H9 (cell line): ENCODE measurements at regions not wholly inside any gene's neighbourhood (a gene's known extent, or its start where the extent isn't known, plus 50 kb on each side); places are given as distances from the start of the nearest gene placed in this dataset.

Experiments used
- DNase-seq: peaks from one replicate; pipeline ENCODE4 v3.0.0-alpha.2; 2017
- H2AFZ ChIP-seq: one replicate; pipeline ENCODE4 v1.6.1; 2013; ENCODE audit warnings: mild to moderate bottlenecking, low read length, control low read depth, moderate library complexity
- H2AK5ac ChIP-seq: 2 replicates; pipeline ENCODE4 v1.6.1; 2013; ENCODE audit warnings: low read length, control low read depth, mixed read lengths; ENCODE audit not compliant: insufficient read length
- H2BK120ac ChIP-seq: one replicate; pipeline ENCODE4 v1.6.1; 2013; ENCODE audit warnings: low read depth, mild to moderate bottlenecking, low read length, control low read depth, inconsistent platforms; ENCODE audit not compliant: poor library complexity, severe bottlenecking
- H2BK12ac ChIP-seq: 2 replicates; pipeline ENCODE4 v1.6.1; 2013; ENCODE audit warnings: low read length, control low read depth, mixed read lengths, low read depth; ENCODE audit not compliant: insufficient read length
- H2BK15ac ChIP-seq: 2 replicates; pipeline ENCODE4 v1.6.1; 2013; ENCODE audit warnings: low read depth, low read length, control low read depth
- H2BK20ac ChIP-seq: one replicate; pipeline ENCODE4 v1.6.1; 2013; ENCODE audit warnings: low read depth, mild to moderate bottlenecking, low read length, control low read depth, inconsistent platforms; ENCODE audit not compliant: poor library complexity, severe bottlenecking
- H2BK5ac ChIP-seq: 2 replicates; pipeline ENCODE4 v1.6.1; 2013; ENCODE audit warnings: low read length, control low read depth, mixed read lengths; ENCODE audit not compliant: insufficient read length
- H3K14ac ChIP-seq: 2 replicates; pipeline ENCODE4 v1.6.1; 2013; ENCODE audit warnings: low read length, control low read depth; ENCODE audit not compliant: insufficient read depth
- H3K18ac ChIP-seq: 2 replicates; pipeline ENCODE4 v1.6.1; 2013; ENCODE audit warnings: low read depth, mild to moderate bottlenecking, mixed read lengths, low read length, control low read depth; ENCODE audit not compliant: insufficient read length
- H3K23ac ChIP-seq: 2 replicates; pipeline ENCODE4 v1.6.1; 2013; ENCODE audit warnings: low read length, control low read depth, mixed read lengths, low read depth; ENCODE audit not compliant: insufficient read length
- H3K23me2 ChIP-seq: 2 replicates; pipeline ENCODE4 v1.6.1; 2013; ENCODE audit warnings: low read depth, mild to moderate bottlenecking, mixed read lengths, low read length, control low read depth; ENCODE audit not compliant: insufficient read length, poor library complexity, severe bottlenecking
- H3K27ac ChIP-seq: 2 replicates; pipeline ENCODE4 v1.5.1; 2013; ENCODE audit warnings: low read length, control low read depth, mixed read lengths, low read depth; ENCODE audit not compliant: insufficient read length
- H3K27me3 ChIP-seq: 2 replicates; pipeline ENCODE4 v1.6.1; 2013; ENCODE audit warnings: low read length, control low read depth, inconsistent platforms; ENCODE audit not compliant: insufficient read depth
- H3K4ac ChIP-seq: 2 replicates; pipeline ENCODE4 v1.6.1; 2013; ENCODE audit warnings: low read depth, mild to moderate bottlenecking, control low read depth, inconsistent platforms, low read length, moderate library complexity
- H3K4me1 ChIP-seq: 2 replicates; pipeline ENCODE4 v1.6.1; 2013; ENCODE audit warnings: low read length, control low read depth, inconsistent platforms; ENCODE audit not compliant: insufficient read depth
- H3K4me2 ChIP-seq: 2 replicates; pipeline ENCODE4 v1.6.1; 2013; ENCODE audit warnings: low read length, control low read depth, mixed read lengths; ENCODE audit not compliant: insufficient read length, insufficient read depth
- H3K56ac ChIP-seq: 2 replicates; pipeline ENCODE4 v1.6.1; 2013; ENCODE audit warnings: low read depth, mild to moderate bottlenecking, mixed read lengths, low read length, control low read depth; ENCODE audit not compliant: insufficient read length
- H3K79me1 ChIP-seq: 2 replicates; pipeline ENCODE4 v1.6.1; 2013; ENCODE audit warnings: low read depth, mild to moderate bottlenecking, moderate library complexity, low read length, control low read depth, inconsistent platforms; ENCODE audit not compliant: insufficient read depth, poor library complexity, severe bottlenecking
- H3K79me2 ChIP-seq: 2 replicates; pipeline ENCODE4 v1.6.1; 2013; ENCODE audit warnings: low read length, control low read depth, inconsistent platforms; ENCODE audit not compliant: insufficient read depth
- H3K9ac ChIP-seq: 2 replicates; pipeline ENCODE4 v1.6.1; 2013; ENCODE audit warnings: low read length, control low read depth, mixed read lengths; ENCODE audit not compliant: insufficient read length; ENCODE audit errors: extremely low read depth
- H3K9me3 ChIP-seq: one replicate; pipeline ENCODE4 v1.6.1; 2013; ENCODE audit warnings: low read depth, low read length, inconsistent platforms; ENCODE audit not compliant: control insufficient read depth
- H3T11ph ChIP-seq: one replicate; pipeline ENCODE4 v1.6.1; 2013; ENCODE audit warnings: mild to moderate bottlenecking, low read length, control low read depth, inconsistent platforms
- H4K20me1 ChIP-seq: one replicate; pipeline ENCODE4 v1.6.1; 2013; ENCODE audit not compliant: control insufficient read depth, insufficient read length, insufficient read depth
- H4K5ac ChIP-seq: 2 replicates; pipeline ENCODE4 v1.6.1; 2013; ENCODE audit warnings: low read depth, mild to moderate bottlenecking, mixed read lengths, low read length, control low read depth; ENCODE audit not compliant: insufficient read length
- H4K8ac ChIP-seq: replicated peaks from 2 replicates; pipeline ENCODE4 v1.6.1; 2013; ENCODE audit warnings: low read length, control low read depth, mixed read lengths, low read depth; ENCODE audit not compliant: insufficient read length
- H4K91ac ChIP-seq: 2 replicates; pipeline ENCODE4 v1.6.1; 2013; ENCODE audit warnings: low read depth, mild to moderate bottlenecking, moderate library complexity, mixed read lengths, low read length, control low read depth; ENCODE audit not compliant: insufficient read length
- H3K27ac Mint-ChIP-seq, 3 experiments: 2 replicates in 2 of 3; 3 replicates in 1 of 3; pipeline ENCODE4 v1.8.0; 2020 to 2021; ENCODE audit warnings: mixed read lengths in 3 of 3, mild to moderate bottlenecking in 1 of 3, moderate library complexity in 1 of 3
- H3K27me3 Mint-ChIP-seq: 2 replicates; pipeline ENCODE4 v1.8.0; 2021; ENCODE audit warnings: low read depth, mild to moderate bottlenecking, moderate library complexity, mixed read lengths
- H3K36me3 Mint-ChIP-seq, 3 experiments: 2 replicates in 2 of 3; 3 replicates in 1 of 3; pipeline ENCODE4 v1.8.0; 2020 to 2021; ENCODE audit warnings: low read depth in 3 of 3, mixed read lengths in 3 of 3; ENCODE audit not compliant: insufficient read depth in 1 of 3
- H3K4me1 Mint-ChIP-seq, 2 experiments: 2 replicates each; pipeline ENCODE4 v1.8.0; 2020; ENCODE audit warnings: mixed read lengths in 2 of 2
- H3K4me3 Mint-ChIP-seq, 2 experiments: 2 replicates in 1 of 2; 3 replicates in 1 of 2; pipeline ENCODE4 v1.8.0; 2020 to 2021; ENCODE audit warnings: mild to moderate bottlenecking in 2 of 2, mixed read lengths in 2 of 2, moderate library complexity in 1 of 2
- H3K9me3 Mint-ChIP-seq, 2 experiments: 2 replicates in 1 of 2; 3 replicates in 1 of 2; pipeline ENCODE4 v1.8.0; 2020; ENCODE audit warnings: mild to moderate bottlenecking in 2 of 2, mixed read lengths in 2 of 2, moderate library complexity in 1 of 2
- WGBS: extraction: QIAGEN DNeasy Blood & Tissue Kit; methylation state at CpG from one replicate; pipeline ENCODE4 v1.1.7; 2013; ENCODE audit warnings: missing lambda C conversion rate, low lambda C conversion rate, mixed read lengths; ENCODE audit not compliant: insufficient read length; ENCODE audit errors: extremely low coverage; 5-methylcytosine and 5-hydroxymethylcytosine counted together
- TF ChIP-seq, protein P1 (sequence below): fragments of 200-600 bp; sonication (generic); conservative IDR thresholded peaks from 3 replicates; pipeline ENCODE4 v1.8.0; 2021; ENCODE audit warnings: antibody characterized with exemption, mild to moderate bottlenecking

GRCh38 chr4:64581422-64581821, 172.2 kb upstream of the TECRL start:
- H3K27me3 Mint-ChIP-seq = no peaks in the 10 kb centered on the region
- Histone ChIP-seq H2BK15ac (no peak overlapping the region), H4K8ac (no peak overlapping the region), H3K9me3 (no peaks in the 10 kb centered on the region), H3K18ac (no peak overlapping the region), H3K79me1 (no peaks in the 10 kb centered on the region), H3K4me1 (no peaks in the 10 kb centered on the region), H3K79me2 (no peaks in the 10 kb centered on the region), H2BK20ac (no peak overlapping the region), H2AFZ (no peak overlapping the region), H3K9ac (no peak overlapping the region), H4K5ac (no peak overlapping the region), H4K91ac (no peak overlapping the region), H3K27ac (no peak overlapping the region), H4K20me1 (no peaks in the 10 kb centered on the region), H2AK5ac (no peak overlapping the region), H3K23ac (no peak overlapping the region), H2BK120ac (no peak overlapping the region), H3K27me3 (no peaks in the 10 kb centered on the region), H3K4me2 (no peak overlapping the region), H3K56ac (no peak overlapping the region), H3K4ac (no peak overlapping the region), H3K14ac (no peak overlapping the region), H2BK5ac (no peak overlapping the region), H3K23me2 (no peaks in the 10 kb centered on the region), H3T11ph (no peak overlapping the region), H2BK12ac (no peak overlapping the region)
- peaks cover 11 to 13% of the 10 kb centered on the region in 2 experiments; a peak in 3 of 5 replicates for H3K9me3 Mint-ChIP-seq
- no peak overlapping the region for H3K4me3 Mint-ChIP-seq
- peaks cover 3 to 13% (median 8%) of the 10 kb centered on the region in 3 experiments for H3K36me3 Mint-ChIP-seq
- H3K27ac Mint-ChIP-seq = peak overlapping the region in 1 of 3 experiments; percentile 42; a peak in 1 of 7 replicates
- DNase-seq = no peak
- WGBS = no CpG with 5 or more reads among the region's 2 CpGs
- TF ChIP-seq, protein P1, sequence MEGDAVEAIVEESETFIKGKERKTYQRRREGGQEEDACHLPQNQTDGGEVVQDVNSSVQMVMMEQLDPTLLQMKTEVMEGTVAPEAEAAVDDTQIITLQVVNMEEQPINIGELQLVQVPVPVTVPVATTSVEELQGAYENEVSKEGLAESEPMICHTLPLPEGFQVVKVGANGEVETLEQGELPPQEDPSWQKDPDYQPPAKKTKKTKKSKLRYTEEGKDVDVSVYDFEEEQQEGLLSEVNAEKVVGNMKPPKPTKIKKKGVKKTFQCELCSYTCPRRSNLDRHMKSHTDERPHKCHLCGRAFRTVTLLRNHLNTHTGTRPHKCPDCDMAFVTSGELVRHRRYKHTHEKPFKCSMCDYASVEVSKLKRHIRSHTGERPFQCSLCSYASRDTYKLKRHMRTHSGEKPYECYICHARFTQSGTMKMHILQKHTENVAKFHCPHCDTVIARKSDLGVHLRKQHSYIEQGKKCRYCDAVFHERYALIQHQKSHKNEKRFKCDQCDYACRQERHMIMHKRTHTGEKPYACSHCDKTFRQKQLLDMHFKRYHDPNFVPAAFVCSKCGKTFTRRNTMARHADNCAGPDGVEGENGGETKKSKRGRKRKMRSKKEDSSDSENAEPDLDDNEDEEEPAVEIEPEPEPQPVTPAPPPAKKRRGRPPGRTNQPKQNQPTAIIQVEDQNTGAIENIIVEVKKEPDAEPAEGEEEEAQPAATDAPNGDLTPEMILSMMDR = no peak
- peaks cover 21 to 28% of the 10 kb centered on the region in 2 experiments for H3K4me1 Mint-ChIP-seq
